Brain microvascular endothelial cell (primary cell): ENCODE measurements at regions not wholly inside any gene's neighbourhood (a gene's known extent, or its start where the extent isn't known, plus 50 kb on each side); places are given as distances from the start of the nearest gene placed in this dataset.

ENCODE experiments used
- DNase-seq: peaks from one replicate; pipeline ENCODE4 v3.0.0-alpha.2; 2020
- H3K27ac ChIP-seq: fragments of 250-450 bp; sonication (Bioruptor Pico); 2 replicates; pipeline ENCODE4 v1.5.1; 2020; ENCODE audit warnings: mild to moderate bottlenecking, moderate library complexity
- H3K27me3 ChIP-seq: fragments of 250-450 bp; sonication (Bioruptor Pico); replicated peaks from 2 replicates; pipeline ENCODE4 v1.5.1; 2020; ENCODE audit warnings: mild to moderate bottlenecking
- H3K36me3 ChIP-seq: fragments of 250-450 bp; sonication (Bioruptor Pico); replicated peaks from 2 replicates; pipeline ENCODE4 v1.5.1; 2020; ENCODE audit warnings: mild to moderate bottlenecking
- H3K4me3 ChIP-seq: 2 replicates; pipeline ENCODE4 v1.5.1; 2011; ENCODE audit warnings: low read depth, mild to moderate bottlenecking, control low read depth, low read length, moderate library complexity
- CTCF ChIP-seq: IDR thresholded peaks from 2 replicates; pipeline ENCODE4 v1.5.1; 2011; ENCODE audit warnings: low read depth, mild to moderate bottlenecking, moderate library complexity, low read length, control low read depth, inconsistent platforms; ENCODE audit errors: missing control alignments
- in situ Hi-C: cut with HindIII; loops from 2 replicates; pipeline ENCODE4 v1.10.0; 2017; ENCODE audit warnings: low sequenced_read_pairs, low pct_ligation_motif_present

GRCh38 chr4:81546777-81547176 lies 75.1 kb upstream of the RASGEF1B start:
- in situ Hi-C loops: no loop called here
- Histone ChIP-seq H3K4me3 (no peak overlapping the region), H3K36me3 (no peaks in the 10 kb centered on the region), H3K27ac (no peak overlapping the region), H3K27me3 (no peaks in the 10 kb centered on the region)
- no peak for TF ChIP-seq CTCF
- DNase-seq: no peak

GRCh38 chr4:81541161-81541945 lies 69.6 kb upstream of the RASGEF1B start:
- in situ Hi-C loops: no loop called here
- H3K27me3 ChIP-seq: no peaks in the 10 kb centered on the region
- TF ChIP-seq CTCF: no peak
- no peak overlapping the region for H3K27ac ChIP-seq
- no peak for DNase-seq
- no peaks in the 10 kb centered on the region for H3K36me3 ChIP-seq
- H3K4me3 ChIP-seq: no peak overlapping the region

GRCh38 chr4:81538716-81539427 lies 67.2 kb upstream of the RASGEF1B start:
- H3K36me3 ChIP-seq: no peaks in the 10 kb centered on the region
- in situ Hi-C loops: no loop called here
- TF ChIP-seq CTCF: no peak
- H3K27me3 ChIP-seq: no peaks in the 10 kb centered on the region
- no peak for DNase-seq
- H3K27ac ChIP-seq: no peak overlapping the region
- H3K4me3 ChIP-seq: no peak overlapping the region

DNA sequence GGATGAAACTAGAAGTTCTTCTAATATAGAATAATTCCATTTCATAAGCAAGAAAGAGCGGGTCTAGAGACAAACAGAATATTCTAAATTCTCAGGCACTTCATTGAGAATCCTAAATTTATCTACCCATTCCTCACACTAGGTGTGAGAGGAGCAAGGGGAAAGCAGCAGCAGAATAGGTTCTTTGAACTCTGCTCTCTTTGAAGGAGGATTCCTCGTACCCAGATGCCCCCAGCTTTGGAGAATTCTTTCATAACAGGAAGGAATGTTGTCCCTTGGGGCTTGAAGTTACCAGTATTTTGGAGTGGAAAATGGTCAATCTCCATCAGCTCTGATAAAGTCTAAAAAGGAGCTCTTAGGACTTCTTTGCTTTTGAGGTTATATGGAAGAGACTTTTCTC lies 59.7 kb upstream of the RASGEF1B start:
- in situ Hi-C loops: no loop called here
- Histone ChIP-seq H3K36me3 (no peaks in the 10 kb centered on the region), H3K4me3 (no peak overlapping the region), H3K27me3 (no peaks in the 10 kb centered on the region), H3K27ac (no peak overlapping the region)
- no peak for TF ChIP-seq CTCF
- no peak for DNase-seq

DNA sequence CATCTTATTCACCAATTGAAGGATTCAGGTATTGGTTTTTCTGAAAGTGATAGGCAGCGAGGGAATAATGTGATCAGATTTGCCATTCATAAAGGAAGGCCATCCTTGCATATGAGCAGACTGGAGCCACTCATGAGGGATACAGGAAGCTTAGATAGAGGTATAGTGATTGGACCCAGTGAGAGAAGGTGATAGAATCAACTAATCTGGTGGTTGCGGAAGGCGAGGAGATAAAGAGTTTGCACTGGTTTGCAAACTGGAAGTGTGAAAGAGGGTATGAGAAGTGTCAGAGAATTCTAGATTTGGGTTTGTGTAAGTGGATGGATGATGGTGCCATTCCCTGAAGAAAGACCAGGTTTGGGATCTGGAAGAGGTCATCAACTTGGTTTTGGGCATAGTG lies 57.3 kb upstream of the RASGEF1B start:
- DNase-seq: no peak
- no peaks in the 10 kb centered on the region for H3K36me3 ChIP-seq
- no peak for TF ChIP-seq CTCF
- in situ Hi-C loops: no loop called here
- no peaks in the 10 kb centered on the region for H3K27me3 ChIP-seq
- no peak overlapping the region for H3K4me3 ChIP-seq
- H3K27ac ChIP-seq: no peak overlapping the region
